ENCODE measurements at regions not wholly inside any gene's neighbourhood (a gene's known extent, or its start where the extent isn't known, plus 50 kb on each side); places are given as distances from the start of the nearest gene placed in this dataset.
A peak's percentile ranks its signal among the peaks of the same experiment; 100 is the strongest.
"Not testable (repeated sequence)": the region's sequence is repeated elsewhere in the genome, so short reads cannot be mapped to it uniquely, and the experiment has no call there.

GRCh38 chrX:86887341-86887740 lies 630.3 kb upstream of the KLHL4 start:
- no peak for DNase-seq (ENCODE audit: low spot score)

DNA sequence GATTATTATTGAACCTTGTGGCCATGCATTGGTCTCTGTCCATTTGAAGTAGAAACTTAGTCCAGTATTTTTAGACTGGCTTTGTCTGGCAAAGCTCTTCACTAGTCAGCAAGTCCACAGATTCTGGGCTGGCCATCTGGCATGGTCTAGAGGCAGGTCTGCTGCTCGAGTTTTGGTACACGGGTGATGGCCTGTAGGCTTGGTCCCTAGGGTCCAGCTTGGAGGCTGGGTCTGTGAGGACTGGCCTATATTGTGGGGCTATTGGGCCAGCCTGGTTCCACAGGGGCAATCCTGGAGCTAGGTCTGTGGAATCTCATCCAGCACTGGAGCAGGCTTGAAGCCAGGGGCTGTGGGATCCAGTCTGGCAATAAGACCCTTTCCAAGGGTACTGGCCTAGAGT lies 607.6 kb upstream of the KLHL4 start:
- no peak for DNase-seq (ENCODE audit: low spot score)

- DNase-seq (ENCODE audit: low spot score): no peak
These were observed 606.8 kb upstream of the KLHL4 start for GRCh38 chrX:86910602-86911311.

- DNase-seq (ENCODE audit: low spot score): no peak
These were observed 603.0 kb upstream of the KLHL4 start for GRCh38 chrX:86914569-86914968.

DNA sequence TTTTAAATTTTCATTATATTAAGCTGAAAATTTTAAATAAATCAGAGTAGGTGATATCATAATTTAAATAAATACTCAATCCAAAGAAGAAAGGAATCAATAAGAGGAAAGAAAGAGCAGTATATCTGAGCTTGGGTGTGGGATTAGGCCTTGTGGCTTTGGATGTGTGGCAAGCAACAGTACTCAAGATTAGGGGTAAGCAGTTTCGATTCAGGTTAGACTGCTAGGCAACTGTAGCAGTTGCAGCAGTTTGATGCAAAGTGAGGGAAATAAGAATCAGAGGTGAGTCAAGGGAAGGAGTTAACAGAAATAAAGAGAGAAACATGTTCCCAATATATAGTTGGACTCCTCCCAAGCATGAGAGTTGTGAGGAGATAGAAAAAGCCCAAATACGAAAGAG lies 599.6 kb upstream of the KLHL4 start:
- no peak for DNase-seq (ENCODE audit: low spot score)

- DNase-seq (ENCODE audit: low spot score): no peak
These were observed 587.2 kb upstream of the KLHL4 start for GRCh38 chrX:86930419-86930818.

- DNase-seq (ENCODE audit: low spot score): no peak
These were observed 581.6 kb upstream of the KLHL4 start for GRCh38 chrX:86935988-86936387.

- DNase-seq (ENCODE audit: low spot score): peak; percentile 1
These were observed 571.0 kb upstream of the KLHL4 start for GRCh38 chrX:86946569-86946968.

GRCh38 chrX:86964321-86964720 lies 553.3 kb upstream of the KLHL4 start:
- DNase-seq (ENCODE audit: low spot score): no peak

DNA sequence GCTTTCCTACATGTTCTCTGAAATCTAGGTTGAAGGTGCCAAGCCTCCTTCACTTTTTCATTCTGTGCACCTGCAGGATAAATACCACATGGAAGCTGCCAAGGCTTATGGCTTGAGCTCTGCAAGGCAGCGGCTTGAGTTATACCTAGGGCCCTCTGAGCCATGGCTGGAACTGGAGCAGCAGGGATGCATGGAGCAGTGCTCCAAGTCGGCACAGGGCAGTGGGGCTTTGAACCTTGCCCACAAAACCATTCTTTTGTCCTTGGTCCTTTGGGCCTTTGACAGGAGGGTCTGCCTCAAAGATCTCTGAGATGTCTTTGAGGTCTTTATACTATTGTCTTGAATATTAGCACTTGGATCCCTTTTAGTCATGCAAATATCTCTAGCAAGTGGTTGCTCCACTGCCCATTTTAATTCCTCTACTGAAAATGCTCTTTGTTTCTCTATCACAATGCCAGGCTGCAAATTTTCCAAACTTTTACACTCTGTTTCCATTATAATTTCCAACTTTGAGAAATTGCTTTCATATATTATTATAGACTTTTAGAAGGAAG lies 536.2 kb upstream of the KLHL4 start:
- no peak for DNase-seq (ENCODE audit: low spot score)

DNA sequence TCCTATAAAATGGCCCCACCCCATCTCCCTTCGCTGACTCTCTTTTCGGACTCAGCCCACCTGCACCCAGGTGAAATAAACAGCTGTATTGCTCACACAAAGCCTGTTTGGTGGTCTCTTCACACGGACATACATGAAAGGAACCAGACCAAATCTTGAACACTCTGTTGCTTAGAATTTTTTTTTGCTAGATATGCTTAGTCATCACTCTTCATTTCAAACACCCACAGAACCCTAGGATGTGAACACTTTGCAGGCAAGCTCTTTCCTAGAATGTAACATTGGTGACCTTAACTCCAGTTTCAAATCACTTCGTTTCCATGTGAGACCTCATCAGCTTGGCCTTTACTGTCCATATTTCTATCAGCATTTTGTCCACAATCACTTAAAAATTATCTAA lies 530.3 kb upstream of the KLHL4 start:
- DNase-seq (ENCODE audit: low spot score): not testable (repeated sequence)

- DNase-seq (ENCODE audit: low spot score): no peak
These were observed 514.6 kb upstream of the KLHL4 start for GRCh38 chrX:87003031-87003430.

DNA sequence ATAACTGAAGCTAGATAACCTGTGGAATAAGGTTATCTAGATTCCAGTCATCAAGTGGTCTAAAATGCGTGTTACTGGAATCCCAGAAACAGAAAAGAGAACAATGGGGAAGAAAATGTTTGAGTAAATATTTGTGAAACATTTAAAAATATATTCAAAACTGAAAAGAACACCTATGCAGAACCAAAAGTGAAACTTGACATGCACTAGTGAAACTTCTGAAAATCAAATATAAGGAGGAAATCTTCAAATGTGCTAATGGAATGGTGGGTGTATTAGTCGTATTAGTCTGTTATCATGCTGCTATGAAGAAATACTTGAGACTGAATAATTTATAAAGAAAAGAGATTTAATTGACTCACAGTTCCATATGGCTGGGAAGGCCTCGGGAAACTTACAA lies 512.4 kb upstream of the KLHL4 start:
- no peak for DNase-seq (ENCODE audit: low spot score)

DNA sequence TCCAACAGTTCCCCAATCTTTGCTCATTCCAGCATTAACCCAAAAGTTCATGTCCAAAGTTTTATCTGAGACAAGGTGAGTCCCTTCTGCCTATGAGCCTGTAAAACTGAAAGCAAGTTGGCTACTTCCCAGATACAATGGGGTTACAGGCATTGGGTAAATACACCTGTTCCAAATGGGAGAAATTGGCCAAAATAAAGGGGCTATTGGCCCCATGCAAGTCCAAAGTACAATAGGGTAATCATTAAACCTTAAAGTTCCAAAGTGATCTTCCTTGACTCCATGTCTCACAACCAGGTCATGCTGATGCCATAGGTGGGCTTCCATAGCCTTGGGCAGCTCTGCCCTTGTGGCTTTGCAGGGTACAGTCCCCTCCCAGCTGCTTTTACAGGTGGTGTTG lies 511.7 kb upstream of the KLHL4 start:
- DNase-seq (ENCODE audit: low spot score): no peak

DNA sequence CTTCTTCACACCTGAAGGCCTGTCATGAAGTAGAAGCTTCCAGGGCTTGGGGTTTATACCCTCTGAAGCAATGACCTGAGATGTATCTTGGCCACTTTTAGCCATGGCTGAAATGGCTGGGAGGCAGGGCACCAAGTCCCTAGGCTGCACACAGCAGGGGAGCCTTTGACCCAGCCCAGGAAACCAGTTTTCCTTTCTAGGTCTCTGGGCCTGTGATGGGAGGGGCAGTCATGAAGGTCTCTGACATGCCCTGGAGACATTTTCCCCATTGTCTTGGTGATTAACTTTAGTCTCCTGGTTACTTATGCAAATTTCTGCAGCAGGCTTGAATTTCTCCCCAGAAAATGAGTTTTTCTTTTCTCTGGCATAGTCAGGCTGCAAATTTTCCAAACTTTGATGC lies 511.0 kb upstream of the KLHL4 start:
- no peak for DNase-seq (ENCODE audit: low spot score)

GRCh38 chrX:87017210-87017609 lies 500.4 kb upstream of the KLHL4 start:
- no peak for DNase-seq (ENCODE audit: low spot score)

DNA sequence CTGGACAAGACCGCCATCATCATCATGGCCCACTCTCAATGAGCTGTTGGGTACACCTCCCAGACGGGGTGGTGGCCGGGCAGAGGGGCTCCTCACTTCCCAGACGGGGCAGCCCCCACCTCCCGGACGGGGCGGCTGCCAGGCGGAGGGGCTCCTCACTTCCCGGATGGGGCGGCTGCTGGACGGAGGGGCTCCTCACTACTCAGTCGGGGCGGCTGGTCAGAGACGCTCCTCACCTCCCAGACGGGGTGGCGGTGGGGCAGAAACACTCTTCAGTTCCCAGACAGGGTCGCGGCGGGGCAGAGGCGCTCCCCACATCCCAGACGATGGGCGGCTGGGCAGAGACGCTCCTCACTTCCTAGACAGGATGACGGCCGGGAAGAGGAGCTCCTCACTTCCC lies 484.5 kb upstream of the KLHL4 start:
- not testable (repeated sequence) for DNase-seq (ENCODE audit: low spot score)

- no peak for DNase-seq (ENCODE audit: low spot score)
These were observed 472.2 kb upstream of the KLHL4 start for GRCh38 chrX:87045352-87045751.

- DNase-seq (ENCODE audit: low spot score): no peak
These were observed 468.0 kb upstream of the KLHL4 start for GRCh38 chrX:87049567-87049966.

DNA sequence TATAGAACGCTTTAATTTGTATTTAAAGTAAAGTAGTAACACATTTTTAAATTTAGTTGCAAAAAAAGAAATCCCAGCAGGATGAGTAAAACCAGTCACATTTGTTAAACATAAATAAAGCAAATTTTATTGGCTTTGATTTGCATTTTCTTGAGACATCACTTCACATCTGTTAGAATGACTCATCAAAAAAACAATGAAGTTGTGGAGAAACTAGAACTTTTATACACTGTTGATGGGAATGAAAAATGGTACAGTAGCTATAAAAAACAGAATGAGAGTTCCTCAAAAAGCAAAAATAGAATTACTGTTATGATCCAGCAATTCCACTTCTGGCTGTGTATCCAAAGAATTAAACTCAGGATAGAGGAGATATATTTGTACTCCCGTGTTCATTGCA lies 454.0 kb upstream of the KLHL4 start:
- no peak for DNase-seq (ENCODE audit: low spot score)

DNA sequence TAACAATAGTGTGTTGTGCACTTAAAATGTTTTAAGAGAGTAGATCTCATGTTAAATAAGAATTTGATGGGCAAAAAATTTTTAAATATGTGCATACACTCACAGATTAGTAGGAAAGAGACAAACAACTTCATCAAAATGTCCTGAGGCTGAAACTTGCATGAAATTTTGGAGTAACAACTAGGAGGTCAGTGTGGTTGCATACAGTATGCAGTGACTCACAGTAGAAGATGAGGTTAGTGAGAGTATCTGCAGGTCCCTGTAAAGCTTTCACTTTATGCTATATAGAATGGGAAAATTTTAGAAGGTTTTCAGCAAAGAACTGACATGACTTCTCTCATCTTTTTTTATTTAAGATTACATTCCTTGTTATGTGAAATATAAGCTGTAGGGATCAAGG lies 453.1 kb upstream of the KLHL4 start:
- DNase-seq (ENCODE audit: low spot score): no peak

DNA sequence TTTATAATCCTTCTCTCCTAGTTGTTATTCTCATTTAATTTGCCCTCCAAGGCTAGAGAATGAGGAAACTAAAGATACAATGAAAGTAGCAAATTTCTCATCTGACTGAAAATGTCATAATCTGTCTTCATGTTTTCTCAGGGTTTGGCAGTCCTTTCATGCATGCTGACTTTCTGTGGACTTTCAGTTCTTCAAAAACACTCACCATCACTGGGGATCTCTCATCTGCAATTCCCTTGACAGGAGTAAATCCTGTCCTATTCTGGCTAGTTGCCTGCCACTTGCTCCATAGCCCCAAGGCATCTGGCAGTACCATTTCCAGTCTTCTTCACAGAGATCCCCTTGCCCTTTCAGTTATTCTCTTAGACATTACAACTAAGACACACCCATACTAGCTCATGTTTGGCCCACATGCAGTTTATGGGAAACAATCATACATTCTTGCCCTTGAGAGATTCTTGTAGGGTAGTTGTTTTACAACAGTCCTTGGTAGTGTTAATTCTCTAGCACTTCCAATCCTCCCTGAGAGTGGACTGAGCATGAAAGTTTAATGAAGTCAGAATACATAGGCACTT lies 449.7 kb upstream of the KLHL4 start:
- DNase-seq (ENCODE audit: low spot score): no peak

- no peak for DNase-seq (ENCODE audit: low spot score)
These were observed 439.4 kb upstream of the KLHL4 start for GRCh38 chrX:87078231-87078630.

- no peak for DNase-seq (ENCODE audit: low spot score)
These were observed 419.1 kb upstream of the KLHL4 start for GRCh38 chrX:87098477-87098876.
